DMS 273 treated with DMSO at 0.1 percent for 48 hours (cell line): ENCODE measurements at regions not wholly inside any gene's neighbourhood (a gene's known extent, or its start where the extent isn't known, plus 50 kb on each side); places are given as distances from the start of the nearest gene placed in this dataset.
"Not testable (repeated sequence)": the region's sequence is repeated elsewhere in the genome, so short reads cannot be mapped to it uniquely, and the experiment has no call there.

Source experiments
- DNase-seq: peaks from one replicate; lab custom pipeline; 2025; lab: John Stamatoyannopoulos, UW

DNA sequence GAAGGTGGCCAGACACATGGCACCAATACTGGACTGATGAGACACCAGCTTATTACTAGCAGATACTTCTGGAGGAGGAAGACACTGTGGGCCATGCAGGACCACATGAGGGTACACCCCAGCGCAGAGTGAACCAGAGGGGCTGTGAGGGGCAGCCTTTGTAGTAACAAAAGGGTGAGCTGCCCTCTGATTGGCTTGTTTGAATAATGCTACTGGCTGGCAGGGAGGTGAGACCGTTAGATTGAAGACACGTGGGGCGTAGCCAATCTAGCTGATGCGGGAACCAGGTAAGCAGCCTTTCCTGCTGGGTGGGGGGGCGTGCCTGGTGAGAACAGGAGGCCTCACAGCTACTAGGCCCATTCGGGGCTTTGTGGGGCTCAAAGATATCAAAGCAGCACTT, 102.8 kb upstream of the SEC14L1 start:
- no peak for DNase-seq

DNA sequence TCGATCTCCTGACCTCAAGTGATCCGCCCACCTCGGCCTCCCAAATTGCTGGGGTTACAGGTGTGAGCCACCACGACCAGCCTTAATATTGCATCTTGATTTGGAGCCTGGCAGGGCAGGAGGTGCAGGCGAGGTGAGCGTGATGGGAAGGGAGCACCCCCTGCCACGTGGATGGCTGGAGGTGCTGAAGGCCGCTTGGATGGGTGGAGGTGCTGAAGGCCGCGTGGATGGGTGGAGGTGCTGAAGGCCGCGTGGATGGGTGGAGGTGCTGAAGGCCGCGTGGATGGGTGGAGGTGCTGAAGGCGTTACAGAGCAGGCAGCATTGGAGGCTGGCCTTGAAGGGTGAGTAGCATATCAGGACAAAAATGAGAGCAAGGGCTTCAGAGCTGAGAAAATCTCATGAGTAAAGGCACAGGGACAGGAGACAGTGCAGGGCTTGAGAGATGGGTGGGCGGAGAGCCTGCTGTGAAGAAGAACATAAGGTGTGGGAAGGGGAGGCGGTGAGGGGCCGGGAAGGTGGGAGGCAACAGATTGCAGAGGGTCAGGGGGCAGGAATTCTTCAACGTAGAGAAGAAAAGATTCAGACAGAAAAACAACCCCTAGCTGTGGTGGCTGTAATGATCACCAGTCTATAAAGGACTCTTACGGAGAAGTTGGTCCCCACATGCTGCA, 101.7 kb upstream of the SEC14L1 start:
- DNase-seq, result no peak

DNA sequence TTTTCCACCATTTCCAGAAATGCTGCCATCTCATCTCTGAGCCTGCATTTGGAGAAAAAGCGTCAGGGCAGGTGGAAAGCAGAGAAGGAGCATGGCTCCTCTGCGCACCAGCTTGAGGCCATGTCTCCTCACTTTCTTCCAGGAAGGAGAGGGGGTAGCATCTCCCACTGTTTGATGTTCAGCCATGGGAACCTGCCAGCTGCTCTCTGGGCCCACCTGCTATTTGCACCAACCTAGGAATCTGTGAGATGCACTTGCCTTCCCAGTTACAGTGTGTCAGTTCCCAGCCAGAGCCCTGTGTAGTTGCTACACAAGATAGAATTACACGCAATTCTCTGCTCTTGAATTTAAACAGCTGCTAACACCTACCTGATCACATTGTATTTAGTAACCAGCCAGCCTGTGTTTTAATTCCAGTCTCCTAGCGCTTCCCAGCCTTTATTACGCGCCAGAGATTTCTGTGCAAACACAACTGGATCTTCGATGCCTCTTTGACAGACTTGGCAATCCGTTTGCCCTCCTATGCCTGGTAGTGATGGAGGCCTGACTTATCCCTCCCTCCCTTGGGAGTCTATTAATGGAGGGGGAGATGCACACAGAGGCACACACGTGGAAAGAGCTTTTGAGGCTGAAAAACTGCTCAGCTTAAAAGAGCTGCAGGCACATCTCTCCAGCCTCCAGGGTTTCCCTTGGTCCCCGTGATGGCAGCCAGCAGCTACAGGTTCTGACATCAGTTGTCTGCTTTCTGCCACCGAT, 98.1 kb upstream of the SEC14L1 start:
- DNase-seq, result no peak

DNA sequence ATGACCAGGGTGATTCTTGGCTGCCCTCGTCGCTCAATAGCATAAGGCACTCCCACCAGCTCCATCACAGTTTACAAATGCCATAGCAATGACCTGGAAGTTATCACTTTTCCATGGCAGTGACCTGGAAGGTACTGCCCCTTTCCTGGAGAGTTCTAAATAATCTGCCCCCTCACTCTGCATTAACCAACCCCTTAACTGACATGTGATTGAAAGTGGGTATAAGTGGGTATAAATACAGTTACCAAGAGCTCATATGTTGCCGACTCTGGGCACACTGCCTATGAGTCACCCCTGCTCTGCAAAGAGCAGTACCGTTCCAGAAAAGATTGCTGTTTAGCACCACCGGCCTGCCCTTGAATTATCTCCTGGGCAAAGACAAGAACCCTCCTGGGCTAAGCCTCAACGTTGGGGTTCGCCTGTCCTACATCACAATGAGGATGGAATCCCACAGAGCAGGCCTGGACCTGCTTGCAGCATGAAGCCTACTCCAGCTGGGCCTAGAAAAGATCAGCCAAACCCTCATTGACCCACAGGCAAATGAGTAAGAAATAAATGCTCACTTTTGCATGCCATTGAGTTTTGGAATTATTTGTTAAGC, 95.2 kb upstream of the SEC14L1 start:
- DNase-seq, result no peak

DNA sequence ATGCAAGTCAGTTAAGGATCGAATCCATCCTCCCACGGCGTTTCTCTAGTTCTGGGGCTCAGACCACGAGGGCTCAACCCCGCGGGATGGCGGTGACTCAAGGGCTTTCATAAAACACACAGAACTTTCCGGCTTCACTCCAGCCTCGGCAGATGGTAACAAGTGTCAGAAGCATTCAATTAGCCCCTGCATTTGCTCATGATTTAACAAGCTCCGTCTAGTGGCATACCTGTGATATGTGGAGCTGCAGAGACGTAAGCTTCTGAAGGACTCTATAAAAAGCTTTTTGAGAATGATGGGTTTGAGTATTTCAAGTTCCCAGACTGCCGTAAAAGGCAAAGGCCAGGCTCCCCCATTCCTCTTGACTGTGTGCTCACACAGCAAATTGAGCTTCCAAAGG, 91.3 kb upstream of the SEC14L1 start:
- peak; percentile 82 for DNase-seq

DNA sequence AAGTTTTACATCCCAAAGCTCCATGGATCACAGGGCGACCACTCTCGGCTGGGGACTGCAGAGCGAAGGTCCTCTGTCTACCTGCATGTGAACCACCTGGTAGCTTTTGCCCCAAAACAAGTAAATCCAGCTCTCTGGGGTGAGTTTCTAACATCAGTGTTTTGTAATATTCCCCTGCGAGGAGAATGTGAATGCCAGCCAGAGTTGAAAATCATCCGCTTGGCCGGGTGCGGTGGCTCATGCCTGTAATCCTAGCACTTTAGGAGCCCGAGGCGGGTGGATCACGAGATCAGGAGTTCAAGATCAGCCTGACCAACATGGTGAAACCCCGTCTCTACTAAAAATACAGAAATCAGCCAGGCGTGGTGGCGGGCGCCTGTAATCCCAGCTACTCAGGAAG, 89.9 kb upstream of the SEC14L1 start:
- not testable (repeated sequence) for DNase-seq

DNA sequence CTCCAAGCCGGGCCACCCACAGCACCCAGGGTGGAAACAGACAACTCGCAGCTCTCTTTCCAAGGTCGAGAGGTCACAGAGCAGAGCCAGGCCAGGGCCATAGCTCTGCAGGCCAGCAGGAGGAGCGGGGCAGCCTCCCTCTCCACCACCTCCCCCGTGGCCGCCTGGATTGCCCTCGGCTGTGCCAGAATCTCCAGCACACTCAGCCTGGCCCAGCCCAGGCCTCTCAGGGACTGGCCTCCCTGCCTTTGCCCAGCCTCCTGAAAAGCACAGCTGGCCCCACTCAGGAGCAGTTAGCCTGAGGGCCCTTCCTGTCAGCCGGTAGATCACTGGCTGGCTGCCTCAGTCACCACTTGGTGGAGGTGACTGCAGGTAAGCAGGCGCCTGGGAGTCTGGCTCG, 85.8 kb upstream of the SEC14L1 start:
- DNase-seq, result no peak

DNA sequence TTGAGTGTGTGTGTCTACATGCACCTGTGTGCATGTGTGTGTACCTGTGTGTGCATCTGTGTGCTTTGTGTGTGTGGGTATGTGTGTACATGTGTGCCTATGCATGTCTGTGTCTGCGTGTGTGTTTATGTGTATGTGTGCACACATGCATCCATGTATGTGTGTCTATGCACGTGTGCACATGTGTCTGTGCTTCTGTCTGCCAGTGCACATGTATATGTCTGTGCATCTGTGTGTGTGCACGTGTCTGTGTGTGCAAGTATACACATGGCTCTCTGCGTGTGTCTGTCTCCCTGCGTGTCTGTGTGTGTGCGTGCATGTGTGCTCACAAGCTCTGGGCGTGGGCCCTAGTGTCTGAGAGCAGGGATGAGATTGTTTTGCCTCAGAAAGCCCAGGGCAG, 85.3 kb upstream of the SEC14L1 start:
- DNase-seq, result no peak

DNA sequence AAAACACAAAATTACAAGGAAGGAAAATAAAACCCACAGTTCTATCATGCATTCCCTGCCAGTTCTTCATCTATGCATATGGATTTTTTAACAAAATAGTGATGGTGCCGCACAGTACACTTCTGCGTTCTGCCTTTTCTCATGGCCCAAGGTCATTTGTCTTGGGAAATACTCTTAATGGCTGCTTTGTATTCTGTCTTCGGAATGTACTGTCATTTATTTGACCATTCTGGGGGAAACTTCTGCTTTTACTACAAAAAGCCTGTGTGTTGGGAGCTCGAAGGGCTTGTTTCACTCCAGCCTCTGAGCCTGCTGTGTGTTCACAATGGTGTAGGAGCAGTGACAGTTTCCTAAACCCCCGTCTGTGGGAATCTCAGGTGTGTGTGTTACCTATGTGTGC, 82.8 kb upstream of the SEC14L1 start:
- no peak for DNase-seq

DNA sequence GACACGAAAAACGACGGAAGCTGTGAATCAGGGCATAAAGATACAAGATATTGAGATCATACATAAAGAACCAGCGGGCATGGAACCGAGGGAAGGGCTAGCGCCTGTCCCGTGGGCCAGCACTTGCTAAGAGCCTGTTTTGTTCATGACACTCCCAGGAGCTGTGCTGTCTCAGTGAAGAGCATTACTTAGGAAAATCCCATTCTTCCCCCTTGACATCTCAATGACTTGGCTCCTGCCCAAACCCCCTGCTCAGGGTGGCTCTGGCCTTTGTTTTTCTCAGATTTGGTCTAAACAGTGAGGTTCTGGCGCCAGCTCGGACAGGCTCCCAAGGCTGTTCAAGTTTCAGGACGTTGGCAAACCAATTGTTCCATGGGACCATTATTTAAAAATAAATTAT, 79.1 kb upstream of the SEC14L1 start:
- DNase-seq, result no peak

DNA sequence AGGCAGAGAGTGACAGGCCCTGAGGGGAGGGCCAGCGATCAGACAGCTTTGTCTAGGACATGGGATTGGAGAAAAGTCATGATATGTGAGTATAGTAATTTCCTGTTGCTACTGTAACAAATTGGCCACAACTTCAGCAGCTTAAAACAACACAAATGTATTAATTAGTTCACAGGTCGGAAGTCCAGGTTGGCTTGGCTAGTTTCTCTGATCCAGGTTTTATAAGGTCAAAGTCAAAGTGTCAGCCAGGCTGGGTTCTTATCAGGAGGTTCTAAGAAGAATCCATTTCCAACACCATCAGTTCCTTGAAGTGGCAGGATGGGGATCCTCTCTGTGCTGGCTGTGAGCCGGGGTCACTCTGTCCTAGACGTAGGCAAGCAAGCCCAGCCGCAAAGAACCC, 76.2 kb upstream of the SEC14L1 start:
- DNase-seq, result no peak

DNA sequence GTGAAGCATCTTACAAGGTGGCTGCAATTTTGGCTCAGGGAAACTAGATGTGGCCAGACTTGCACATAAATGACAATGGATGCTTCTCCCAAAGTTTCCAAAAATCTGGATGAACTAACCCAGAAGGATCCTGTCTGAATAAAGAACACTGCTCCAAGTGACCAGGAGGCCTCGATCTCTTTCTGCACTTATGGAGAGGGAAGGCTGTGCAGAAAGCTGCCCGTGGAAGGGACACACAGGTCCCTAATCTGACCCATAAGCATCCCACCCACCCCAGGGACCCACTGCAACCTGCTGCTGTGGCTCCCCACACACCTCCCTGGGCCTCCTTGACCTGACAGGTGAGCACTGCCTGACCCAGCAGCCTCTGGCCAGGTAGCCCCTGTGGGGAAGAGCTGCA, 74.6 kb upstream of the SEC14L1 start:
- no peak for DNase-seq

DNA sequence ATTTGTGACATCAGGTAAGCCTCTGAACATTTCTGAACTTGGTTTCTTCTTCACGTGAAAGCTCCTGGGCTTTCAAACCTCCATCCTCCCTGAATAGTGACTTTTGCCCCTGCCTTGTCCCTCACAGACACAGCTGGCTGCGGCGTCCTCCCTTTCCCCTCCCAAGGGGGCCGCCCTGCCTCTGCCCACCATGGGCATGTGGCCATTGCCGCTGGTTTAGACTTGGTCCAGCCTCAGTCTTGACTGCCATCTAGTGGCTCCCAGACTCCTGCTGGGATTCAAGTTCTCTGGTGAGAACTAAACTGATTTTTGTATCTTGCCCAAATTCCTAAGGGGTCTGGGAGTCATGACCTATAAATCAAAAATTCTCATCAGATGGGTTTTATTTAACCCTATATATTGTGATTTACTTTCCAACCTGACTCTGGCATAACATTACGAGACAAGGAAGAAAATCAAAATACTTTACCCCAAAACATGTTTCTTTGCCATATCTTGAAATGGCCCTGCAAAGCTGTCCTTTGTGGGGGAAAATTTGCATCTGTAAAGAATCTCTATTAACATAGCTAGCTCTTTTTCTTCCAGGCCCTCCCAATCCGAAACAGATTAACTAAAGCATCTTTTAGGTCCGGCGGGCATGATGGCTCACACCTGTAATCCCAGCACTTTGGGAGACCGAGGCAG, 73.9 kb upstream of the SEC14L1 start:
- not testable (repeated sequence) for DNase-seq

DNA sequence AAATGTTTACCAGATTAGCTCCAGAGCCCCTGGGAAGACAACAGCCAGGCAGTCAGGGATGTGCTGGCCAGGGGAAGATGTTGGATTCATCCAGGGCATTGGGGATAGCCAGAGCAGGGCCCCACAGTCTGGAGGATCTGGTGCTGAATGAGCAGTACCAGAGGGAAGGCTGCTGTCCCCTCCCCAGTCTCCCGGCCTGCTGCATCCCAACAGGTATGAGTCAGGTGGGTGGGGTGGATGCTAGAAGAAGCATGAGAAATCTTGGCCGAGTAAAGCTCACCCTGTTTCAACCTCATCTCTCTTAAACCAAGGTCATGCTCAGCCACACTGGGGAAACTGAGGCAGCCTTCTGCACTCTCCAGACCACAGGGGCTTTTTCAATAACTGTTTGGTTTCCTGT, 71.9 kb upstream of the SEC14L1 start:
- no peak for DNase-seq

DNA sequence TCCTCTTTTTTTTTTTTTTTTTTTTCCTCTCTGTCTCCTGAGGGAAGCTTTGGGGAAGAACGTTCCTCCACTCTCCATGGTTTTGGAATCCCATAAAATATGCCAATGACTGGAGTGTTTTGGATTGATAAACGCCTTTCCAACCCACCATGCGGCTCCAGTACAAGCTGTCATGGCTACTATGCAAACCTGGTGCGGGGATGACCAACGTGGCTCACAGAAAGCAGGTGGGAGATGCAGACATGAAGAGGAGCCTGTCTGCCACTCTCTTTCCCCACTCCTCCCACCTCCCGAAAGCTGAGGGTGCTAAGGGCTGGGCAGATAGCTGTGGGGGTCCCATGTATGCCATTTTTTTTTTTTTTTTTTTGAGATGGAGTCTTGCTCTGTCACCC, 69.9 kb upstream of the SEC14L1 start:
- no peak for DNase-seq

DNA sequence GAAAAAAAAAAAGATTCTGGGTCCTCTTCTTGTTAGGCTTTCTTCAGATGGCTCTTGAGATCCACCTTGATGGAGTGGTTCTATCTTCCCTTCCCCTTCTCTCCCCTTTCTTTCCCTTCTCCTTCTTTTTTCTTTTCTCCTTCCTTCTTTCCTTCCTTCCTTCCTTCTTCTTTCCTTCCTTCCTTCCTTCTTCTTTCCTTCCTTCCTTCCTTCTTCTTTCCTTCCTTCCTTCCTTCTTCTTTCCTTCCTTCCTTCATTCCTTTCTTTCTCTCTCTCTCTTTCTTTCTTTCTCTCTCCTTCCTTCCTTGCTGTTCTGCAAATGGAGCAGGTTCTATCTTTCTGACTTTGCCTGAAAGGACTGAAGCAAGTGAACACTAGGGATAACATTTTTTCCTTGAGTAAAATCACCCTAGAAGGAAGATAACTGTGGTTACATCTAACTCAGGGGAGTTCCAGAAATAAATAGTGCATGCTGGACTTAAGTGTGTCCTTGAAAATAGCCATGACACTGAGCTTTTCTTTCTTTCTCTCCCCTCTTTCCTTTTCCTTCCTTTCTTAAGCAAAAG, 68.8 kb upstream of the SEC14L1 start:
- no peak for DNase-seq

DNA sequence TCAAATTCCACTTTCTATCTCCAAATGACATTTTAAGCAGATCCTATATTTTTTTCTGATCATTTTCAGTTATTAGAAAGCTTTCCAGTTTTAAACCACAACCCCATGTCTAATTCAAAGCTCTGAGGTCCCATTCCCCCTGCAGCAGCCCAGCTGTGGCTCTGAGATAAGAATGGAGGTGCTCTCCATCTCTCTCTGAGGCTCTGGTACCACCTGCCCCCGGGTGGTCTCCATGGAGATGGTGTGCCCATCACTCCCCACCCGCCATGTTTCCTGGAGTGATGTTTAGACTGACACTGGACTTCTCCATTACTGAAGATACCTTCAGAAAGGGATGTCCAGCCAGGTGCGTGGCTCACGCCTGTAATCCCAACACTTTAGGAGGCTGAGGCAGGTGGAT, 68.1 kb upstream of the SEC14L1 start:
- no peak for DNase-seq

DNA sequence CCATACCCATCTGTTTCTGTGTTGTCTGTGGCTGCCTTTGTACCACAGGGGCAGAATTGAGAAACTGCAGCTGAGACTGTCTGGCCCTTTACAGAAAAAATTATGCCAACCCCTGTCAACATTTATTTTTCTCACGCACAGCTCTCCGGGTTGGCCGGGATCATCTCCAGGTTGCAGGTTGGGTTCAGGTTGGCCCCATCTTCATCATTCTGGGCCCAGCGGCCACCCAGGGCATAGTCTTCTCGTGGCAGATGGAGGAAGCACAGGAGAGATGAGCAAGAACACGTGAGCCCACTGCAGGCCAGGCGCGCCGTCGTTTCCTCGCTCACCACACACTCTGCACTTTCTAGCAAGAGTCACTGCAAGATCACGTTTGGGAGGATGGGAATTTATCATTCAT, 66.1 kb upstream of the SEC14L1 start:
- no peak for DNase-seq

DNA sequence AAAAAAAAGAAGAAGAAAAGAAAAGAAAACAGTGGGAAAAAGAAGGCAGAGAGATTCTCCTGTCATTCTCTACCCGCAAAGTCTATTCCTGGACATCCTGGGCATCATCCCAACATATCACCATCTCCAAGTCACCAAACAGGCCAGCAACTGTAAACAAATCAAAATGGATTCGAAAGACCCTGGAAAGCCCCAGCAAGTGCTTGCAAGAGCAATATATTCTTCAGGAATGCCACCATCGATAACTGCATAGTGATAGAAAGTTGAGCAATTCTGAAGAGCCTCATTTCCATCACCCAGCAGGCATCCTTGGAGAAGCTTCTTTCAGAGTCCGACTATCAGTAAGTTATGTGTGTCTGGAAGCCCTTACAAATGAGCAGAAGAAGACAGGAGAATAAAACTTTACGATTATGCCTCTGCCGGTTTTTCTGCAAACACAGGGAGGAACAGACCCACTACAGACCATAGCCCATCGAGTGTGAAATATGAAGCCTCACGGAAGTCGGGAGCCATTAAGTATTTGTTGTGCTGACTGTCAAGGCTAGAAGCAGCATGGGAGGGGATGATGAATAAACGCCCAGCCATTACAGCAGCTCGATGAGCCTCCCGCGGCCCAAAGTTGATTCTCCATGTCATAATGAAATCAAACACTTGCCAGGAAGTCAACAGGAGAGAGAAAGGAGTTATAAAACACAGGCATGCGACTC, 64.5 kb upstream of the SEC14L1 start:
- no peak for DNase-seq

DNA sequence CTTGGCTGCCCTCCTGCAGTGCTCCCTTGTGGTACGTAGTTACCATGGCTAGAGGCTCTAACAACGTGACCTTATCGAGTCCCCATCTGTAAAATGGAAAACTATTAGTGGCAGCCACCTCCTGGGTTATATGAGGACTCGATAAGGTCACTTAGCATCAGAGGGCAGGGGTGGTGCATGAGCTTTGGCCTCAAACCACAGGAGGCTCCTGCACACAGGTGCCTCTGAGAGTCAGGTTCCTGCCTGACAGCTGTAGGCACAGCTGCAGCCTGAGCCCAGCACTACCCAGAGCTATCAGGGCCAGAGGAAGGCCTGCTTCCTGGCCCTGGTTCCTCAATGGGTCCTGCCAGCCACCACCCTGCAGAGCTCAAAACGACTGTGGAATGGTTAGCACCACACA, 57.2 kb upstream of the SEC14L1 start:
- no peak for DNase-seq

DNA sequence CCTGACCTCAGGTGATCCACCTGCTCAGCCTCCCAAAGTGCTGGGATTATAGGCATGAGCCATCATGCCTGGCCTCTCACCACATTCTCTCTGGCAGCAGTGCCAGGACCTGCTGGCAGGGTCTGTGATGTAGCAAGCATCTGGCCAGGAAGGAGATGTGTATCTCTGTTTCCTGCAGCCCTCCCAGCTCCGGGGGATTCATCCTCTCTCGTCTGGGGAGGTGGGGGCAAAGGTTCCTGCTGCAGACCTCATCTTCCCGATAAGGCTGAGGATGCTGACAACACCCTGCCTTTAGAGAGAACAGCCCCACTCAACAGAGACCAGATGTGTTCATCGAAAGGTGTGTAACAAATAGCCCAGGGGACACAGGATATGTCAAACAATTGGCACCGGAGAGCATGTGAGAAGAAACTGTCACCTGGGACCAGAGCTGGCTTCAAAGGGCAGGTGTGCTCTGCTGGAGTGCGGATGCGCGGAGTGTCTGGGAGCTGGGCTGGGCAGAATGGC, 54.8 kb upstream of the SEC14L1 start:
- DNase-seq, result no peak
